Dendritic cell treated with granulocyte-macrophage colony-stimulating factor and Interleukin-4, amounts not matched to agents 40 ng/mL and 50 ng/mL, for 4 days (primary cell): ENCODE measurements at regions not wholly inside any gene's neighbourhood (a gene's known extent, or its start where the extent isn't known, plus 50 kb on each side); places are given as distances from the start of the nearest gene placed in this dataset.

Experiments
- H3K27ac Mint-ChIP-seq: one replicate; pipeline ENCODE4 v1.8.0; 2022; ENCODE audit warnings: mild to moderate bottlenecking, mixed read lengths
- H3K27me3 Mint-ChIP-seq: one replicate; pipeline ENCODE4 v1.8.0; 2022; ENCODE audit warnings: mild to moderate bottlenecking, mixed read lengths
- H3K36me3 Mint-ChIP-seq: one replicate; pipeline ENCODE4 v1.8.0; 2022; ENCODE audit warnings: low read depth, mixed read lengths
- H3K4me1 Mint-ChIP-seq: one replicate; pipeline ENCODE4 v1.8.0; 2022; ENCODE audit warnings: low read depth, mixed read lengths
- H3K4me3 Mint-ChIP-seq: one replicate; pipeline ENCODE4 v1.8.0; 2022; ENCODE audit warnings: mild to moderate bottlenecking, moderate library complexity, mixed read lengths
- H3K9me3 Mint-ChIP-seq: one replicate; pipeline ENCODE4 v1.8.0; 2022; ENCODE audit warnings: mixed read lengths
- intact Hi-C: fragments of 100-400 bp; cut with micrococcal nuclease; formaldehyde crosslinking; loops from one replicate; pipeline ENCODE4 v1.15.0; 2022

DNA sequence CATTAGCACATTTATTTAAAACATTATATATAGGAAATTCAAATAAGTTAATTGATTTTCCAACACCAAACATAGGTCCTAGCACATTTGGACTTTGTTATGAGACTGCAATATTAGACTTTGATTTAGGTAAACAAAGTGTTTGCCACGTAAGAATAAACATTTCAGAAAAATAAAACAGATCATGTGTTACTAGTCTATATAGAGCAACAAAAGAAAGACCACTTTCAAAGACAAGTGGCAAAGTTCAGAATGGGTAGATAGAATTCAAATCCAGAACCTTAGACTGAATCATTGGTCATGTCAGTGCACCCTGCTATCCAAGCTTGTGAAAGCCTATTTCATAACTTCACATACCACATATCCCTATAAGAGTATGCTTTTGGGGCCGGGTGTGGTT lies 66.7 kb upstream of the PRR20A start:
- Mint-ChIP-seq H3K9me3 (no peaks in the 10 kb centered on the region), H3K4me3 (no peak overlapping the region), H3K36me3 (no peaks in the 10 kb centered on the region), H3K27ac (no peak overlapping the region), H3K27me3 (no peaks in the 10 kb centered on the region), H3K4me1 (no peaks in the 10 kb centered on the region)
- intact Hi-C loops: no loop called here

DNA sequence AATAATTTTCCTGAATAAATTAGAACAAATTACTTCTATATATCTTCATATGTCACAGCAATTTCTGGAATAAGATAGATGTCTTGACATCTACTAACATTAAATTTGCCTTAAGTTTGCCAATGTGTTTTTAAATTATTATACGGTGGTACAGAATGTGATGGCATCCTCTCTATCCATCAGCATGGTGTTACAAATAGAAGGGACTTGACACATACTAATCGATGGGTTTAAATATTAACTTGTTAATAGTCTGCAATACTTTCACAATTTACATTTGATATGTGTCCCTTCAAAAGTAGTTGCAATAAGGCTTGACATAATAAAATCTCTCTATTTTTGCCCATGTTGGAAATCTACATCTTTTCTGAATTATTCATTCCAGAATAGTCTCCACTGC lies 65.1 kb upstream of the PRR20A start:
- no peak overlapping the region for H3K4me3 Mint-ChIP-seq
- intact Hi-C loops: no loop called here
- H3K27me3 Mint-ChIP-seq: no peaks in the 10 kb centered on the region
- H3K9me3 Mint-ChIP-seq: no peaks in the 10 kb centered on the region
- no peak overlapping the region for H3K27ac Mint-ChIP-seq
- no peaks in the 10 kb centered on the region for H3K4me1 Mint-ChIP-seq
- no peaks in the 10 kb centered on the region for H3K36me3 Mint-ChIP-seq

- Mint-ChIP-seq H3K27me3 (no peaks in the 10 kb centered on the region), H3K9me3 (peaks cover 13% of the 10 kb centered on the region), H3K4me1 (no peaks in the 10 kb centered on the region), H3K27ac (no peak overlapping the region), H3K4me3 (no peak overlapping the region), H3K36me3 (no peaks in the 10 kb centered on the region)
- intact Hi-C loops: no loop called here
Observed at GRCh38 chr13:57087006-57087405, 53.7 kb upstream of the PRR20A start.
